ENCODE measurements at regions not wholly inside any gene's neighbourhood (a gene's known extent, or its start where the extent isn't known, plus 50 kb on each side); places are given as distances from the start of the nearest gene placed in this dataset.
"Not testable (repeated sequence)": the region's sequence is repeated elsewhere in the genome, so short reads cannot be mapped to it uniquely, and the experiment has no call there.

DNA sequence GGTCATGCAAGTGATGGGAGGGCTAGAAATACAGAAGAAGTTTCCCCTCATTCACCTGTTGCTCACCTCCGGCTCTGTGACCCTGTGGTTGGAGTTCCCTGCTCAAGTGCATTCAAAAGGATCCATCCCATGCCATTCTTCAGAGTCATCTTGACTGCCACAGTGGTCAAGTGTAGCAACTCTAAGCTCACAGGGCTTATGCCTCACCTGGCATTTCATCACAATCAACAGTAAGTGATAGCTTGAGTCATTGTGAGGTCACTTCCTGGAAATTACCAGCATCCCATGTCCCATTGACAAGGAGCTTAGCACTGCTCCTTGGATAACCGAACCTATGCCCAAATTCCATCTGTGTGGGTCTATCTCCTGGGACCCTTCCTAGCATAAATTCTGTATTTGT, 55.6 kb downstream of the OR4C45 start:
- DNase-seq (ENCODE audit: low spot score): no peak

GRCh38 chr11:50098186-50098725, 65.6 kb downstream of the OR4C45 start:
- DNase-seq (ENCODE audit: low spot score): no peak

- DNase-seq (ENCODE audit: low spot score): no peak
Measured at GRCh38 chr11:50102916-50103315, 70.2 kb downstream of the OR4C45 start.

DNA sequence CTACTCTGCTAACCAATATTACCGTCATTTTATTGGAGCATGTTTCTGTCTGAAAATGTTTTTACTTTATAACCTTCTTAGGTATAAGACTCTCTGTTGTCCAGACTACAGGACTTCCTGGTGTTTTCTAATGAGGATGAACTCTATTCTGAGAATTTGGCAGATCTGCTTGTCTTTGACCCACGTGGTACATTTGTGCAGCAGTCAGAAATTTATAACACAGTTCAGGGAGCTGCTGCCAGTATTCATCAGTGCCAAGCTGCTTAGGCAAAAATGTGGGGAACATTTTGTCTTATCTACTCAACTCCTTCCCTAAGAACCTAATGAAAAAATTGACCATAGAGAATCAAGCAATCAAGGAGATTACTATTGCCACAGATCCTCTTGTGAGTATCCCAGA, 108.0 kb downstream of the OR4C45 start:
- DNase-seq (ENCODE audit: low spot score): not testable (repeated sequence)

DNA sequence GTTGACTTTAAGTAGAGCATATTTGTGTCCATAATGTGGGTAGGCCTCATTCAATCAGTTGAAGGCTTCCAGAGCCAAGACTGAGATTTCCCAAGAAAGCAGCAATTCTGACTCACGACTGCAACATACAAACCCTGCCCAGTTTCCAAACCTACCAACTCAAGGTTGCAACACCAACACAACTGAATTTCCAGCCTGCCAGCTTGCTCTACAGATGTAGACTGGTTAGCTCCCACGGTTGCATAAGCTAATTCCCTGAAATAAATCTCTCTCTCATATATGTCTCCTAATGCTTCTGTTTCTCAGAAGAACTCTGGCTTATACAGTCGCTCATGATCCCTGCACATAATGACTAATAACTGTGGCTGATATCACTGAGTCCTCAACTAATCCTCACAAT, 113.6 kb downstream of the OR4C45 start:
- DNase-seq (ENCODE audit: low spot score): not testable (repeated sequence)

GRCh38 chr11:50147946-50148345, 115.3 kb downstream of the OR4C45 start:
- not testable (repeated sequence) for DNase-seq (ENCODE audit: low spot score)

GRCh38 chr11:50155508-50155907, 122.8 kb downstream of the OR4C45 start:
- DNase-seq (ENCODE audit: low spot score): no peak

- no peak for DNase-seq (ENCODE audit: low spot score)
Measured at GRCh38 chr11:50164050-50164449, 131.4 kb downstream of the OR4C45 start.

GRCh38 chr11:50169634-50170033, 137.0 kb downstream of the OR4C45 start:
- DNase-seq (ENCODE audit: low spot score): no peak

DNA sequence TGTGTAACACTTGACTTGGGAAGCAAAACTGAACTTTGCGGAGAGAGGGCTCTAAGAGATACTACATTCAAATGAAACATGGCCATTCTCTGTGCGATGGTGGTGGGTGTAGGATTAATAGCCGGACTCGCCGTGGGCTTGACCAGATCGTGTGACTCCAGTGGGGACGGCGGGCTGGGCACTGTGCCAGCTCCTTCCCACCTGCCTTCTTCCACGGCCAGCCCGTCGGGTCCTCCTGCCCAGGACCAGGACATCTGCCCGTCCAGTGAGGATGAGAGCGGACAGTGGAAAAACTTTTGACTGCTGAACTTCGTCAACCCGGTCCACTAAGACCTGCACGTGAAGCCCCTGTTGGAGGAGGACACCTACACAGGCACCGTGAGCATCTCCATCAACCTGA, 137.4 kb downstream of the OR4C45 start:
- DNase-seq (ENCODE audit: low spot score): no peak

GRCh38 chr11:50174189-50174588, 141.5 kb downstream of the OR4C45 start:
- no peak for DNase-seq (ENCODE audit: low spot score)

- DNase-seq (ENCODE audit: low spot score): no peak
Measured at GRCh38 chr11:50174975-50175374, 142.3 kb downstream of the OR4C45 start.

DNA sequence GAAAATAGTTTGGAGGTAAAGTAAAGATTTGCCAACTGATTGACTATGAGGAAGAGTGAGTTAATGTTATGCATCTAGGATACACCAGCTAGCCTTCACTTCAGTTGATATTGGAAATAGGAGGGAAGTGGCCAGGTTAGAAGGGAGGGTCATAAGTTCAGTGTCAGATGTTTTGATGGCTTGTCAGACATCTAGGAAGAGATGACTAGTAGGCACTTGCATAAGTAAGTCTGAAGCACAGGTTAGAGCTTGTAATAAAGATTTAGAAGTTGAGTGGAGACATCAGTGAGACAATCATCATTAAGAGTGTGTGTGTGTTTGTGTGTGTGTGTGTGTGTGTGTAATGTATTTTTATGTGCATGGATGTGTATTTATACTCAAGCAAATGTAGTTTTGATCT, 146.1 kb downstream of the OR4C45 start:
- no peak for DNase-seq (ENCODE audit: low spot score)

DNA sequence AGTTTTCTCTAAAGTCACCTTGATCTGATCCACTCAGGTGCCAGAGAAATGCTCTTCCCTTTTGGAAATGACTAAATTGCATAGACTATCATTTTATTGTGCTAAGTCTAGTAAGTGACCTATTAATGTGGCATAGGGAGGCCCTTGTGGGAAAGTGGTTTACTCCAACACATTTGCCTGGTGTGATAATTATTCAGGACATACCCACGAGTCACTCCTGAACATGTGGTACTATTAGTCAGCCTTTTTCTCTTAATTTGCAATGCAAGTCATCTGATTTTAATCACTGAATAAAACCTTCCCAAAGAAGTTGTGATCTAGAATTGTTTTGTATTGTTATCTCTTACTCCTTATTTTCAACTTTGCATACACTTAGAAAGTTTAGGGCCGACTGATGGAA, 148.7 kb downstream of the OR4C45 start:
- no peak for DNase-seq (ENCODE audit: low spot score)

DNA sequence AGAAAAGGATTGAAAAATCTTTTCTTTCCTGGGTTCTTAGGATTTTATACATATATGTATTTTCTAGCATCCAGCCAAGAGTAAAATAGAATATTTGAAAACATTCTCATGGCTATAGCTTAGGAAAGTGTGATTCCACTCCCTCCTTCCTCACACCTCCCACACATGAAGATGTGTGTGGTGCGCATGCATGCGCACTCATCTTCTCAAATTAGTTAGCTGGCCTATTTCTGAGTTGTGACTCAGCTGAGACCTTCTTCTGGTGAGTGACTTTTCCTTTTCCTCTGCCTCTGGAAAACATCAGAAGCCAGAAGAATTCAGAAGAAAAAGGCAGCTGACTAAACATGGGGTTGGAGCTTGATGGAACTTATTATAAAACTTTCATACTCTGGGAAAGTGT, 149.8 kb downstream of the OR4C45 start:
- no peak for DNase-seq (ENCODE audit: low spot score)

GRCh38 chr11:50183170-50183569, 150.5 kb downstream of the OR4C45 start:
- DNase-seq (ENCODE audit: low spot score): not testable (repeated sequence)

- DNase-seq (ENCODE audit: low spot score): peak; percentile 57
Measured at GRCh38 chr11:50186146-50186545, 153.5 kb downstream of the OR4C45 start.

- DNase-seq (ENCODE audit: low spot score): no peak
Measured at GRCh38 chr11:50187220-50187619, 154.5 kb downstream of the OR4C45 start.

GRCh38 chr11:50188040-50188439, 155.4 kb downstream of the OR4C45 start:
- DNase-seq (ENCODE audit: low spot score): no peak

DNA sequence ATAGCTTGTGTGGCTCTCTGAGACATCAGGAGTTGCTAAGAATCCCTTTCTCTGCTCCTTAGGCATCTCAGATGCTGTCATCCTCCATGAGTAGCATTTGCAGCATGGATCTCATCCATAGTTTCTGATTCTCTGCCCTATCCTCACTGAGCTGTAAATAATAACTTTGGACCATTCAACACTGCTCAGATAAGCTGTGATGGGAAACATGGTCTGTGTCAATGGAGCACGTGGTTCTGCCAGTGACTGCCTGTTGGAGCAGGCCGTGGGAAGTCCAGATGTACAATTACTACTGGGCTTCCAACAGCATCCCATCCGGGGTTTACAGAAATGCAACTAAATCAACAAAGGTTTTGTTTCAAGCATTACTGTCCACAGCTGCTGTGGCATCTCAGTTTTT, 160.1 kb downstream of the OR4C45 start:
- no peak for DNase-seq (ENCODE audit: low spot score)

DNA sequence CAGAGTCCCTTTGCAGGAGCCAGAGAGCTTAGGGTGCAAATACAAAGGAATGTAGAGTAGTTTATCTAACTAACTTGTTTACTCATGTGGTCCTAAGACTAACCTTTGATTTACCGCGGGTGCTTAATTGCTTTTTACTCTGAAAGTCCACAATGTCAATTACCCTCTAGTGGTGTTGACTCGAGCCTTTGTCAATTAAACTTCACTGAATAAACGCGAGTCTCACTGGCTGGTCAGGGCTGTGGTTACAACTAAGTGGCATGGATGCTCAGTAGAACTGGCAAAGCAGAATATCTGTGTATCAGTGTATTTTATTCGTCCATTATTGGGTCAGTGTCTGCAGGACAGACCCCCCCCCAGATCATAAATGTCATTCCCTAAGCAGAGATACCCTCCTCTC, 181.7 kb downstream of the OR4C45 start:
- no peak for DNase-seq (ENCODE audit: low spot score)

DNA sequence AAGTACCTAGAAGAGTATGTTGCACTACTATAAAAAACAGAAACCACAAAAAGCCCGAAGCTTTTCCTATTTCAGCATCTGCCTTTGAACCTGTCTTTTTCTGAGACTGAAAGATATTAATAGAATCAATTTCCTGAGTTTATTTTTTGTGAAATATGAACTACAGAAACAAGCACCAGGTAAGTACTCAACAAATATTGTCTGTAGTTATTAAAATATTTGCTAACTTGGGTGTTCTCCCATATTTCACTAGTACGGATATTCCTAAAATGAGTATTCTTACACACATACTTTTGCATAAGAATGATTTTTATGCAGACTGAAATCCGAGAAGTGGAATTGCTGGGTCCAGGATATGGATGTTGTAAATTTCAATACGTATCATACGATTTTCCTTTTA, 188.0 kb downstream of the OR4C45 start:
- DNase-seq (ENCODE audit: low spot score): no peak

DNA sequence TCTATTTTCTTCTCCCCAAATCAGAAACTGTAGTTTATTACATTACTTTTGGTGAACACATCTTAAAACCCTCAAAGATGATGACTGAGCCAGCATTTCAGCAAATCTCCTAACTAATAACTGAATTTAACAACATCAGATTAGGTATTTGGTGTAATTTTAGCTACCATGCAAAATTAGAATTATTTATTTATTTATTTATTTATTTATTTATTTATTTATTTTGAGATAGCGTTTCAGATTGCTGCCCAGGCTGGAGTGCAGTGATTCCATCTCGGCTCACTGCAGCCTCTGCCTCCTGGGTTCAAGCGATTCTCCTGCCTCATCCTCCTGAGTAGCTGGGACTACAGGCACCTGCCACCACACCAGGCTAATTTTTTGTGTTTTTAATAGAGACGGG, 205.7 kb downstream of the OR4C45 start:
- DNase-seq (ENCODE audit: low spot score): not testable (repeated sequence)

- DNase-seq (ENCODE audit: low spot score): no peak
Measured at GRCh38 chr11:50246183-50246582, 213.5 kb downstream of the OR4C45 start.

DNA sequence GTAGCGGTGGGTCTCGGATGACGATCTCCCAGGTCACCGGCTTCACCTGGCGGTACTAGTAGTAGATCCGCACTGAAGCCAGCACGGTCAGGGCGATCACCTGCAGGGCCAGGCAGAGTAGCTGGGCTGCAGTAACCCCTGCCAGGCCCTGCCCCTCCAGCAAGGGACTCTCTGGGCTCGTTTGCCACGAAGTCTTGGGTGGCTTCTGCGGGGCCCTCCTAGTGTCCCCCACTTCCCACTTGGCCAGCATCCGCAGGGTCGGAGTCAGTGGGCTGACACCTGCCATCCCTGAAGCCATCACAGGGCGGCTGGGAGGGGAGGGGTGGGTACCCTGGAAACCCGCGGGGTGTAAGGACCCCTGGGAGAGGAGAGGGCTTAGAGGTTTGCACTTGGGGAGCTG, 214.0 kb downstream of the OR4C45 start:
- no peak for DNase-seq (ENCODE audit: low spot score)
